ENCODE measurements at regions not wholly inside any gene's neighbourhood (a gene's known extent, or its start where the extent isn't known, plus 50 kb on each side); places are given as distances from the start of the nearest gene placed in this dataset.
"Not testable (repeated sequence)": the region's sequence is repeated elsewhere in the genome, so short reads cannot be mapped to it uniquely, and the experiment has no call there.

- no peak overlapping the region for H3K4me3 ChIP-seq (ENCODE audit: low read depth, low read length)
- no peak for DNase-seq (ENCODE audit: low read depth)
- TF ChIP-seq CTCF (conservative IDR thresholded peaks at IDR 0.05; ENCODE audit: low read depth, low read length) = no peak
Observed at GRCh38 chr7:152594801-152595200, 81.1 kb downstream of the XRCC2 start.

GRCh38 chr7:152591976-152592375, 84.0 kb downstream of the XRCC2 start:
- DNase-seq (ENCODE audit: low read depth) = no peak
- no peak for TF ChIP-seq CTCF (conservative IDR thresholded peaks at IDR 0.05; ENCODE audit: low read depth, low read length)

GRCh38 chr7:152590481-152590880, 85.5 kb downstream of the XRCC2 start:
- no peak for TF ChIP-seq CTCF (conservative IDR thresholded peaks at IDR 0.05; ENCODE audit: low read depth, low read length)
- H3K4me3 ChIP-seq (ENCODE audit: low read depth, low read length) = no peak overlapping the region
- no peak for DNase-seq (ENCODE audit: low read depth)

More at GRCh38 chr7:152591976-152592375, 84.0 kb downstream of the XRCC2 start:
- H3K4me3 ChIP-seq (ENCODE audit: low read depth, low read length) = no peak overlapping the region

DNA sequence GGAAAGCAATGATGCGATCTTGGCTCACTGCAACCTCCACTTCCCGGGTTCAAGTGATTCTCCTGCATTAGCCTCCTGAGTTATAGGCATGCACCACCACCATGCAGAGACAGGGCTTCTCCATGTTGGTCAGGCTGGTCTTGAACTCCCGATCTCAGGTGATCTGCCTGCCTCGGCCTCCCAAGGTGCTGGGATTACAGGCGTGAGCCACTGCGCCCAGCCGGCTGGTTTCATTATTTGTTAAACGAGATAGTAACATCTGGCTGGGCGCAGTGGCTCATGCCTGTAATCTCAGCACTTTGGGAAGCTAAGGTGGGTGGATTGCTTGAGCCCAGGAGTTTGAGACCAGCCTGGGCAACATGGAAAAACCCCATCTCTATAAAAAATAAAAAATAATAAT, 86.1 kb downstream of the XRCC2 start:
- H3K4me3 ChIP-seq (ENCODE audit: low read depth, low read length); DNase-seq (ENCODE audit: low read depth): not testable (repeated sequence)

DNA sequence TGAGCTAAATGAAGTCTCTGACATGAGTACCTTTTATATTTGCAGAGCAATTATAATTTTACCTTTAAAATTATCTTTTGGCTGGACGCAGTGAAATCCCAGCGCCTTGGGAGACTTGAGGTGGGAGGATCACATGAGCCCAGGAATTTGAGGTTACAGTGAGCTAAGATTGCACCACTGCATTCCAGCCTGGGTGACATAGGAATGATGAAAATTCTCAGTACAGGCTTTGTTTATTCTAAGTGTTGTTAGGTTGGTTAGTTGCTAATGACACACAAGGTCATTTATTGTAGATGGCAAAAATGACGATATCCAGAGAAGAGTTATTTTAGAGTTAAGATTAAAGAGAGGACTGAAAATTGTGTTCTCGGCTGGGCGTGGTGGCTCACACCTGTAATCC, 87.6 kb downstream of the XRCC2 start:
- H3K4me3 ChIP-seq (ENCODE audit: low read depth, low read length) = no peak overlapping the region
- peak; percentile 84 for DNase-seq (ENCODE audit: low read depth)
- no peak for TF ChIP-seq CTCF (conservative IDR thresholded peaks at IDR 0.05; ENCODE audit: low read depth, low read length)

- no peak for TF ChIP-seq CTCF (conservative IDR thresholded peaks at IDR 0.05; ENCODE audit: low read depth, low read length)
- no peak overlapping the region for H3K4me3 ChIP-seq (ENCODE audit: low read depth, low read length)
- peak; percentile 39 for DNase-seq (ENCODE audit: low read depth)
Observed at GRCh38 chr7:152587366-152587765, 88.6 kb downstream of the XRCC2 start.

- H3K4me3 ChIP-seq (ENCODE audit: low read depth, low read length) = no peak overlapping the region
- no peak for DNase-seq (ENCODE audit: low read depth)
- TF ChIP-seq CTCF (conservative IDR thresholded peaks at IDR 0.05; ENCODE audit: low read depth, low read length) = no peak
Observed at GRCh38 chr7:152583006-152583405, 92.9 kb downstream of the XRCC2 start.

- TF ChIP-seq CTCF (conservative IDR thresholded peaks at IDR 0.05; ENCODE audit: low read depth, low read length) = no peak
- H3K4me3 ChIP-seq (ENCODE audit: low read depth, low read length) = no peak overlapping the region
- DNase-seq (ENCODE audit: low read depth) = no peak
Observed at GRCh38 chr7:152579070-152579469, 96.9 kb downstream of the XRCC2 start.
